ENCODE measurements at regions not wholly inside any gene's neighbourhood (a gene's known extent, or its start where the extent isn't known, plus 50 kb on each side); places are given as distances from the start of the nearest gene placed in this dataset.

DNA sequence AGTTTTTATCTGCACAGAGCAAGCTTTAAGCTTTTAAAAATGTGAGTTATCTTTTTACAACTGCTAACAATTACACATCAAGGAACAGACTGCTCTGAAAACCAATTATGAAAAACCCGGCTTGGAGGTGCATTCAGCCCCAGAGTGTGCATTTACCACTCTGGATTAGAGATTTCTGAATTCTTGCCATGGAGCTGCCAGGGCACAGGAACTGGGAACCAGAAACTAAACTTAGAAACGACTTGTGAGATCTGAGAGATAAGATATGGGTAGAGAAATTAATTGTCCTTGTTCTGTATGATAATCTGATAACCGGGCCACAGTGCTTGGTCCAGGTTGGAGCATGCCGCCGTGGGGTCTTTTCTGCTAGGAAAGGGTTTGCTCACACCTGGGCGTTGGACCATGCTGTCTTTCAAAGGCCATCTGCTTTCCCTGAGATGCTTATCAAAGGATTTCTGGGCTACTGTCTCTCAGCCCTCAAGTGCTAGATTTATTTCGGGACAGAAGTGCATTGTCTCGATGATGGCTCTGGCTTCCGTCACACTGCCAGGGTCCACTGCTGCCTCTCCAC is 210.0 kb downstream of the MAF start:
- Histone ChIP-seq H3K27me3 (replicated peaks in 1 of 4; ENCODE audit: control insufficient read depth in 3 of 4, extremely low read depth in 1 of 4, insufficient read depth in 3 of 4, low read length in 3 of 4) (no peaks in the 10 kb centered on the region), H3K23me2 (ENCODE audit: low read depth, low read length) (no peaks in the 10 kb centered on the region), H3K9ac (replicated peaks in 1 of 4; ENCODE audit: extremely low read depth in 1 of 4, low read depth in 3 of 4, low read length in 3 of 4) (no peak overlapping the region), H3K9me3 (ENCODE audit: insufficient read depth in 2 of 2, low read depth in 1 of 2, low read length in 1 of 2) (peaks cover 0 to 2% of the 10 kb centered on the region in 2 experiments; a peak in 2 of 4 replicates), H4K20me1 (replicated peaks in 1 of 2; ENCODE audit: control insufficient read depth in 1 of 2, insufficient read depth in 2 of 2, low read length in 2 of 2) (no peaks in the 10 kb centered on the region), H2AFZ (ENCODE audit: low read length) (no peak overlapping the region; the same call in 1 of the 2 replicates), H3K4me3 (ENCODE audit: extremely low read depth in 1 of 4, insufficient read depth in 2 of 4, low read depth in 3 of 4, low read length in 4 of 4) (no peak overlapping the region), H2AK5ac (ENCODE audit: low read depth, low read length) (no peak overlapping the region), H3K79me1 (ENCODE audit: low read depth, low read length) (no peaks in the 10 kb centered on the region), H2BK12ac (ENCODE audit: low read depth, low read length) (no peak overlapping the region), H3K4me2 (ENCODE audit: insufficient read depth in 1 of 2, low read depth in 2 of 2, low read length in 2 of 2) (no peak overlapping the region), H3K36me3 (ENCODE audit: control insufficient read depth in 2 of 4, insufficient read depth in 4 of 4, low read length in 3 of 4) (no peaks in the 10 kb centered on the region), H4K5ac (ENCODE audit: insufficient read length, low read depth, low read length) (no peak overlapping the region), H3K14ac (ENCODE audit: insufficient read length) (no peak overlapping the region), H3K4ac (replicated peaks; ENCODE audit: insufficient read length, low read depth, low read length) (no peak overlapping the region), H3K27ac (ENCODE audit: low read depth, low read length) (no peak overlapping the region), H2BK20ac (ENCODE audit: low read length) (no peak overlapping the region), H3K23ac (ENCODE audit: insufficient read length) (no peak overlapping the region), H2BK5ac (ENCODE audit: low read depth, low read length) (no peak overlapping the region), H2BK120ac (replicated peaks; ENCODE audit: low read depth, low read length) (no peak overlapping the region), H3K79me2 (ENCODE audit: control insufficient read depth in 1 of 2, insufficient read depth in 2 of 2, low read length in 2 of 2) (no peaks in the 10 kb centered on the region), H3K56ac (replicated peaks; ENCODE audit: insufficient read length, low read depth, low read length) (no peak overlapping the region), H3K18ac (ENCODE audit: extremely low read depth, low read length) (no peak overlapping the region), H4K8ac (ENCODE audit: extremely low read depth, insufficient read depth, low read length) (no peak overlapping the region), H3K4me1 (replicated peaks in 1 of 4; ENCODE audit: control insufficient read depth in 3 of 4, insufficient read depth in 4 of 4, low read length in 3 of 4) (no peaks in the 10 kb centered on the region; a peak in 1 of 7 replicates), H2BK15ac (ENCODE audit: low read length) (no peak overlapping the region), H4K91ac (replicated peaks; ENCODE audit: insufficient read length, low read length) (no peak overlapping the region)
- ChIA-PET CTCF (ENCODE audit: partially characterized antibody) (interaction anchor here (0.9 to 1.3 kb wide), 2 partner anchors 10 to 56 kb away, joined by 3 read pairs; no protein-coding TSS in a partner anchor), POLR2A (ENCODE audit: partially characterized antibody) (no interaction called here)
- FAIRE-seq, result no peak
- no peak for DNase-seq (ENCODE audit: low read depth in 1 of 2, low spot score in 2 of 2)
- WGBS, 2 experiments (ENCODE audit: extremely low coverage in 1 of 2, insufficient coverage in 1 of 2, insufficient read length in 1 of 2, insufficient replicate concordance in 2 of 2, low coverage in 1 of 2, low lambda C conversion rate in 2 of 2, missing lambda C conversion rate in 1 of 2), result 88% methylated on average over 9 of the region's 9 CpGs; no CpG with 5 or more reads in 1 of the 2 experiments
- no peak for TF ChIP-seq NANOG (IDR thresholded peaks at IDR 0.05; ENCODE audit: insufficient read depth, low read depth, low read length, poor library complexity, severe bottlenecking)
- TF ChIP-seq HDAC6 (IDR thresholded peaks at IDR 0.05; ENCODE audit: low read depth, low read length), result no peak
- no peak for TF ChIP-seq CTCF (IDR thresholded peaks at IDR 0.05; ENCODE audit: control extremely low read depth in 1 of 3, insufficient read depth in 1 of 3, low read depth in 1 of 3, low read length in 3 of 3)
- TF ChIP-seq POLR2AphosphoS5 (IDR thresholded peaks at IDR 0.05; ENCODE audit: low read depth, low read length), result no peak
- no peak for TF ChIP-seq JUND (IDR thresholded peaks at IDR 0.05; ENCODE audit: low read length)
- no peak for TF ChIP-seq ATF3 (IDR thresholded peaks at IDR 0.05; ENCODE audit: insufficient read depth, low read depth, low read length)
- TF ChIP-seq, protein P1, sequence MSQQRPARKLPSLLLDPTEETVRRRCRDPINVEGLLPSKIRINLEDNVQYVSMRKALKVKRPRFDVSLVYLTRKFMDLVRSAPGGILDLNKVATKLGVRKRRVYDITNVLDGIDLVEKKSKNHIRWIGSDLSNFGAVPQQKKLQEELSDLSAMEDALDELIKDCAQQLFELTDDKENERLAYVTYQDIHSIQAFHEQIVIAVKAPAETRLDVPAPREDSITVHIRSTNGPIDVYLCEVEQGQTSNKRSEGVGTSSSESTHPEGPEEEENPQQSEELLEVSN (IDR thresholded peaks at IDR 0.05), result no peak
- TF ChIP-seq EGR1 (IDR thresholded peaks at IDR 0.05; ENCODE audit: borderline replicate concordance, low read depth, low read length), result no peak
- no peak for TF ChIP-seq ZNF274 (IDR thresholded peaks at IDR 0.05; ENCODE audit: borderline replicate concordance, extremely low read depth, low read length)
- no peak for TF ChIP-seq CTBP2 (IDR thresholded peaks at IDR 0.05; ENCODE audit: borderline replicate concordance, insufficient read depth, insufficient read length, low read length)

Data from H1 (cell line).